ENCODE measurements at regions not wholly inside any gene's neighbourhood (a gene's known extent, or its start where the extent isn't known, plus 50 kb on each side); places are given as distances from the start of the nearest gene placed in this dataset.

DNA sequence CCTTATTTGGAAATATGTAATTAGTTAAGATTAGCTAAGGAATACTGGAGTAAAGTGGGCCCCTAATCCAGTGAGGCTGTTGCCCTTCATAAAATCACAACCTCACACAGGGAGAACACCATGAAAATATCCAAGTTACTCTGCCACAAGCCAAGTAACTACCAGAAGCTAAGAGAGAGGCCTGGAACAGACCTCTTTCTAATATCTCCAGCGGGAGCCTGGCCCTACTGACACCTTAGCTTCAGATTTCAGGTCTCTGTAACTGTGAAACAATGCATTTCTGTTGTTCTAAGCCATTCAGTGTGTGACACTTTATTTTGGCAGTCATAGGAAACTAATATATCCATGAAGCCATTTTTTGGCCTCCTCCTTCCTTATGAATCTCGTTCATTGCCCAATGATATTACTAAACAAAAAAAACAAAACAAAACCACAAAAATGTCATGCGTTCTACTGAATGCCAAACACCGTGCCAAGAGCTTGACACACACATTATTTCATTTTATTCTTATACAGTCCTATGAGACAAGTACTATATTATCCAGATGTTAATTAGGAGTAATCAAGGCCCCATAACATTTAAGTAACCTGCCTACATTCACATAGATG, 699.0 kb downstream of the MAT2B start:
- H3K36me3 ChIP-seq (ENCODE audit: control insufficient read depth, insufficient read depth, low read length) = no peaks in the 10 kb centered on the region
- H3K4me3 ChIP-seq (ENCODE audit: low read length) = no peak overlapping the region
- Mint-ChIP-seq H3K4me3 (no peak overlapping the region), H3K27me3 (ENCODE audit: insufficient read depth) (no peaks in the 10 kb centered on the region), H3K4me1 (peaks cover 15% of the 10 kb centered on the region), H3K27ac (no peak overlapping the region), H3K9me3 (no peaks in the 10 kb centered on the region), H3K36me3 (ENCODE audit: low read depth) (no peaks in the 10 kb centered on the region)
- H3K27me3 ChIP-seq (ENCODE audit: control insufficient read depth, insufficient read depth, low read length, poor library complexity, severe bottlenecking) = no peaks in the 10 kb centered on the region
- H3K9me3 ChIP-seq (ENCODE audit: control insufficient read depth, low read length) = no peaks in the 10 kb centered on the region
- DNase-seq = no peak
- no peak overlapping the region for H3K27ac ChIP-seq (ENCODE audit: low read depth, low read length)
- 90 to 91% methylated on average over 3 to 4 of the region's 4 CpGs for WGBS, 2 experiments (ENCODE audit: insufficient coverage in 1 of 2, insufficient read length in 1 of 2)
- H3K4me1 ChIP-seq (ENCODE audit: control insufficient read depth, insufficient read depth, low read length) = no peaks in the 10 kb centered on the region
- H3K9ac ChIP-seq (ENCODE audit: extremely low read depth, low read length, poor library complexity, severe bottlenecking) = no peak overlapping the region
- TF ChIP-seq, protein P1, sequence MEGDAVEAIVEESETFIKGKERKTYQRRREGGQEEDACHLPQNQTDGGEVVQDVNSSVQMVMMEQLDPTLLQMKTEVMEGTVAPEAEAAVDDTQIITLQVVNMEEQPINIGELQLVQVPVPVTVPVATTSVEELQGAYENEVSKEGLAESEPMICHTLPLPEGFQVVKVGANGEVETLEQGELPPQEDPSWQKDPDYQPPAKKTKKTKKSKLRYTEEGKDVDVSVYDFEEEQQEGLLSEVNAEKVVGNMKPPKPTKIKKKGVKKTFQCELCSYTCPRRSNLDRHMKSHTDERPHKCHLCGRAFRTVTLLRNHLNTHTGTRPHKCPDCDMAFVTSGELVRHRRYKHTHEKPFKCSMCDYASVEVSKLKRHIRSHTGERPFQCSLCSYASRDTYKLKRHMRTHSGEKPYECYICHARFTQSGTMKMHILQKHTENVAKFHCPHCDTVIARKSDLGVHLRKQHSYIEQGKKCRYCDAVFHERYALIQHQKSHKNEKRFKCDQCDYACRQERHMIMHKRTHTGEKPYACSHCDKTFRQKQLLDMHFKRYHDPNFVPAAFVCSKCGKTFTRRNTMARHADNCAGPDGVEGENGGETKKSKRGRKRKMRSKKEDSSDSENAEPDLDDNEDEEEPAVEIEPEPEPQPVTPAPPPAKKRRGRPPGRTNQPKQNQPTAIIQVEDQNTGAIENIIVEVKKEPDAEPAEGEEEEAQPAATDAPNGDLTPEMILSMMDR (conservative IDR thresholded peaks at IDR 0.05) = no peak

DNA sequence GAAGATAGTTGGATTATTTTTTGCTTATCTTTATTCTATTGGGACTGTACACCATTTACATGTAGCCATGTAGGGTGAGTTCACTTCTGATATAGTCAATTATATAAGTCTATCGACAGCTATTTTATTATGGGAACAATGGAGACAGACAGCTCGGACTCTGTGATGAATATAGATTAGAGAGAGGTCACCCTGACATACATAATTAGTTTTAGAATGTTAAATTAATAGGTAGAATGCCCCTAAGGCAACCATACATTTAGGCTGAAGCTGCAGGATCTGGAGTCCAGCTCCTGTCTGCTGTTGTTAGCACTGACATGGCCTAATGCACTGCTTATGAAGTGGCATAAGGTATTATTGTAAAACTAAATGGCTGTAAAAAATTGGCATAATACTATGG, 700.8 kb downstream of the MAT2B start:
- Histone ChIP-seq H3K27ac (ENCODE audit: low read depth, low read length) (no peak overlapping the region), H3K27me3 (ENCODE audit: control insufficient read depth, insufficient read depth, low read length, poor library complexity, severe bottlenecking) (no peaks in the 10 kb centered on the region), H3K4me3 (ENCODE audit: low read length) (no peak overlapping the region), H3K36me3 (ENCODE audit: control insufficient read depth, insufficient read depth, low read length) (no peaks in the 10 kb centered on the region), H3K9ac (ENCODE audit: extremely low read depth, low read length, poor library complexity, severe bottlenecking) (no peak overlapping the region), H3K9me3 (ENCODE audit: control insufficient read depth, low read length) (no peaks in the 10 kb centered on the region), H3K4me1 (ENCODE audit: control insufficient read depth, insufficient read depth, low read length) (no peaks in the 10 kb centered on the region)
- no peak overlapping the region for H3K4me3 Mint-ChIP-seq
- peaks cover 15% of the 10 kb centered on the region for H3K4me1 Mint-ChIP-seq
- H3K27ac Mint-ChIP-seq = no peak overlapping the region
- no peak for DNase-seq
- H3K36me3 Mint-ChIP-seq (ENCODE audit: low read depth) = no peaks in the 10 kb centered on the region
- TF ChIP-seq, protein P1 (conservative IDR thresholded peaks at IDR 0.05) = no peak
- H3K9me3 Mint-ChIP-seq = no peaks in the 10 kb centered on the region
- H3K27me3 Mint-ChIP-seq (ENCODE audit: insufficient read depth) = no peaks in the 10 kb centered on the region
- WGBS, 2 experiments (ENCODE audit: insufficient coverage in 1 of 2, insufficient read length in 1 of 2) = 86% methylated on average over 2 of the region's 2 CpGs; no CpG with 5 or more reads in 1 of the 2 experiments

DNA sequence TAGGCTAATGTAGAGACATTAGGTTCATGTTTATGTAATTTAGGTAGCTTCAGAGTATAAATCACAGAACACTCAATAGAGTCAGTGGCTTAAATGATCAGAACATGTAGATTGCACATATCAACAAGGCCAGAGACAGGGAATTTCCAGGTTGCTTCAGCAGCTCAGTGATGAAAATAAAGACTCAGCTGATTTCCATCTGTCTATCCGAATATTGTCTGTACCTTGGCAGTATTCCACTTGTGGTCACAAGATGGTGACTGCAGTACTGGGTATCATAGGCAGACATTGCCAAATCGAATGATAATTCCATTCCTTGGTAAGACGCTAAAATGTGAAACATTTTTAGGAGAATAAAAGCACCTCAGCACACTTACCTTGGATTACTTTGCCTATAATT, 702.2 kb downstream of the MAT2B start:
- WGBS, 2 experiments (ENCODE audit: insufficient coverage in 1 of 2, insufficient read length in 1 of 2) = 92 to 98% methylated on average over 3 of the region's 3 CpGs
- peaks cover 10% of the 10 kb centered on the region for H3K4me1 Mint-ChIP-seq
- no peaks in the 10 kb centered on the region for H3K36me3 Mint-ChIP-seq (ENCODE audit: low read depth)
- H3K27me3 Mint-ChIP-seq (ENCODE audit: insufficient read depth) = no peaks in the 10 kb centered on the region
- no peak overlapping the region for H3K4me3 ChIP-seq (ENCODE audit: low read length)
- H3K9ac ChIP-seq (ENCODE audit: extremely low read depth, low read length, poor library complexity, severe bottlenecking) = no peak overlapping the region
- no peaks in the 10 kb centered on the region for H3K9me3 ChIP-seq (ENCODE audit: control insufficient read depth, low read length)
- DNase-seq = no peak
- no peaks in the 10 kb centered on the region for H3K27me3 ChIP-seq (ENCODE audit: control insufficient read depth, insufficient read depth, low read length, poor library complexity, severe bottlenecking)
- TF ChIP-seq, protein P1 (conservative IDR thresholded peaks at IDR 0.05) = no peak
- H3K36me3 ChIP-seq (ENCODE audit: control insufficient read depth, insufficient read depth, low read length) = no peaks in the 10 kb centered on the region
- H3K4me3 Mint-ChIP-seq = no peak overlapping the region
- H3K9me3 Mint-ChIP-seq = no peaks in the 10 kb centered on the region
- no peak overlapping the region for H3K27ac Mint-ChIP-seq
- no peaks in the 10 kb centered on the region for H3K4me1 ChIP-seq (ENCODE audit: control insufficient read depth, insufficient read depth, low read length)
- H3K27ac ChIP-seq (ENCODE audit: low read depth, low read length) = no peak overlapping the region

Data from endodermal cell (in vitro differentiated cells).